ENCODE measurements at regions not wholly inside any gene's neighbourhood (a gene's known extent, or its start where the extent isn't known, plus 50 kb on each side); places are given as distances from the start of the nearest gene placed in this dataset.

DNA sequence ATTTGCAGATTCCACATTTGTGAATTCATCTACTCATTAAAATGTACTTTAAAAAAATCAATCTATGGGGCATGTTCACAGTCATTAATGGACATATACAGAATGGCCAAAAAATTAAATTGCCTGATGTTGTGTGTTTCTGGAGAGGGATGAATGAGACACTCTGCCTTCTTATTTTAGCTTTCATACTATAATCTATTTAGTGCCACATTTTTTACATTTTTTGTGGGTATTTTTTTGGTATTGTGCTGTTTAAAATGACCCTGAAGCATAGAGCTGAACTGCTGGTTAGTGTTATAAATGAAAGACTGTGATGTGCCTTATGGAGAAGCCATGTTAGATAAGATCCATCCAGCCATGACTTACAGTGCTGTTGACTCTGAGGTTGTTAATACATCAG lies 961.8 kb upstream of the LRRN3 start:
- no peak for DNase-seq

GRCh38 chr7:110130669-110131068 lies 960.3 kb upstream of the LRRN3 start:
- no peak for DNase-seq

- DNase-seq: no peak
These were observed 959.6 kb upstream of the LRRN3 start for GRCh38 chr7:110131344-110131743.

- no peak for DNase-seq
These were observed 951.9 kb upstream of the LRRN3 start for GRCh38 chr7:110139056-110139455.

DNA sequence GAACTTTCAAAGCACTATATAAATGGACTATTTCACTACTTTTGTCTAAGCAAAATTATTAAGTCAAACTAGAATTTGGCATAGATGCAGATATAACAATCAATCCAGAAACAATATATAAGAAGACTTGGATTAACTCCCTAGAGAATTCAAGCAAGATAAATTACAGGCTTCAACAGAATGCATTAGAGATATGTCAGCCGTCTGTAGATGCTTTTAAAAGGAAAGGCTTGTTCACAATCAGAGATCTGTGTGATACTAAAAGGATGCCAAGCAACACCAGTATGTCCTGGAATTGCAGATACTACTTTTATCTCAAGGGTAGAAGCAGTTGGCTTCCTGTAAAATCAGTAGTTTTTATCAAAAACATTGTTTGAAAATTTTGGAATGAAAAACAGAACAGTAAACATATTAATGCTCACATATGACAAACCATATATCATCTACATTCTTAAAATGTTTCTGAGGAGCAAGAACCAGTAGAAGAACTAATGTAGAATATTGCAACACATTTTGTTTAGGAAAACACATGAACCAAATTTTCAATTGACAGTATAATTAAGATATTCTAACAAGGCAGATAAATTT lies 947.9 kb upstream of the LRRN3 start:
- no peak for DNase-seq

DNA sequence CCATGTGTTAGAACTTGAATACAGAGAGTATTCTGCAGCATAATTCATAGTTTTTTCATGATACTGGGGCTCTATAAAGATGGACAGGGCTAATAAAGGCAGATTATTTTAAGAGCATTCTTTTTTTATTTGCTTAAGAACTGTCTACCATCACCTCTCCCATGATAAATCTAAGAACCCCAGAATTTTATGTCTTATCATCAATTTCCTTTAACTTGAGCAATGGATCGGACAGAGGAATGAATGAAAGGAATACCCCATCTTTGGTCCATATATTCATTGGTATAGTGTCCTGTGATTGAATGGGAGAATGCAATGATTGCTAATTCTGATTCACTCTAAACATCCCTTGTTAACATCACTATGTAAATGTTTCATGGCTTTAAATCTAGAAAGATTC lies 946.3 kb upstream of the LRRN3 start:
- no peak for DNase-seq

- no peak for DNase-seq
These were observed 942.9 kb upstream of the LRRN3 start for GRCh38 chr7:110148054-110148453.

- no peak for DNase-seq
These were observed 937.7 kb upstream of the LRRN3 start for GRCh38 chr7:110153222-110153621.

DNA sequence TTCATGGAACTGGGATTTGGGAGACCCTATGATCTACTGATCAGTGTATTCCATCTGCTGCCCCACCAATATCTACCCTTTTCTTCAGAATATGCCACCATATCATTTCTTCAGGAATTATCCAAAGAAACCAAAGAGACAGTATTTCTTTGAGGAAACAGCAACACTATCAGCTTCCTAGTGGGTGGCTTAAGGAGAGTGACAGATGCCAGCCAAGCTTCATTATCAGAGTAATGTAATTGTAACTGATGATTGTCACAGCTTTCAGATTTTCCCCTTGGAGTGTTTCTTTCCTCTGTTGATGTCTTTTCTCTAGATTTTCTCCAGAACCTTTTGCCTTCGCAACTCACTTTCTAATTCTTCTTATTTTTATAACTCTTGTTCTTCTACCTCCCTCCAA lies 934.4 kb upstream of the LRRN3 start:
- no peak for DNase-seq

DNA sequence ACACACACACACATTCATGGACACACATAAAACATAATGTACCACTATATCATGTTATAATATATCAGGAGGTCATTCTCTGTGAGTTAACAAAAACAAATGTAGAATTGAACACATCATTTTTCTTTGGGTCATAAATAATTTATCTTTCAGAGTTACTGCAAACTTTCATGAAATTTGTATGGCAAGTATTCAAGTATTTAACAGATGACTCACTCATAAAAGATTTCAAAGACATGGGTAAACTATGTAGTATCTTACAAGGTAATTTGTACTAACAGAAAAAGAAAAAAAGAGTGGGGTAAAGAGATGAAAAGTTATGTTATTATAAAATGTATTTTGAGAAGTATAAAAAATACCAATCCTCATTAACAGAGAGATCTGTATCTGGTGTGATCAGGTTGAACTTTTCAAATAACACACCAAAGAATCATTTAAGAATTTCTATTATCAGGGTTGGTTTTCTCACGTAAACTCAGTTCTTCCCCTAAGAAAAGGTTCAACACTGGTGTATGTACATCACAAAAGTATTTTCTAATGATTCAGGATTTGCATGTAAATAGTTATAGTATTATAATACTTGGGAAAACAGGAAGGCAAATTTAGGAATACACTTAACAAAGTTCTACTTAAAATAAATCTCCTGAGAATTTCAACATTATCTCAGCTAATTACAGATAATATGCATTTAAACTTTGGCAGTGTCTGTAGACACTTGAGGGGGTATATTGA lies 933.1 kb upstream of the LRRN3 start:
- DNase-seq: no peak

- no peak for DNase-seq
These were observed 922.9 kb upstream of the LRRN3 start for GRCh38 chr7:110168010-110168409.

GRCh38 chr7:110170841-110171240 lies 920.1 kb upstream of the LRRN3 start:
- DNase-seq: no peak

DNA sequence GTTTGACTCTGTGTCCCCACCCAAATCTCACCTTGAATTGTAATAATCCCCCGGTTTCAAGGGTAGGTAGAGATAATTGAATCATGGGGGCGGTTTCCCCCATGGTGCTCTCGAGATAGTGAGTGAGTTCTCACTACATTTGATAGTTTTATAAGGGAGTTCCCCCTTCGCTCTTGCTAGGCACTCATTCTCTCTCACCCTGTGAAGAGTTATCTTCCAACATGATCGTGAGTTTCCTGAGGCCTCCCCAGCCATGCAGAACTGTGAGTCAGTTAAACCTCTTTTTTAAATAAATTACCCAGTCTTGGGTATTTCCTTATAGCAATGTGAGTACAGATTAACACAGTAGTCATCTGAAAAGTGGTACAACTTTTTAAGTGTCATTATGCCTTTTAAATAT lies 913.5 kb upstream of the LRRN3 start:
- no peak for DNase-seq

DNA sequence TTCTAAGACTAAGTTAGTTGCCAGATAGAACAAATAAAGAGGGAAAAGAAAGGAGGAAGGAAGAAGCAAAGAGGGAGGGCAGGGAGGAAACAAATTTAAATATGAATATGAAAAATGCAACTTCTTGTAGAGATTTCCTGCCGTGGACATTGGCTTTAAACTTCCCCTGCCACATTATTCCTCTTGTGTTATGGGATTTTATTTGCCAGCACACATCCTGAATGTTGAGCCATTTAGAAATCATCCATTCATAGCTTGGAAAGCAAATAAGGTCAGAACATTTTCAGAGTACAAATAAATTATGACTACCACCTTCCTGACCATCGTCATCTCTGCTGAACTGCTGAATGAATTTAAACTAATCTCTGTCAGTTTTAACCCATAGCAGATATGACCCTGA lies 911.9 kb upstream of the LRRN3 start:
- DNase-seq: no peak

DNA sequence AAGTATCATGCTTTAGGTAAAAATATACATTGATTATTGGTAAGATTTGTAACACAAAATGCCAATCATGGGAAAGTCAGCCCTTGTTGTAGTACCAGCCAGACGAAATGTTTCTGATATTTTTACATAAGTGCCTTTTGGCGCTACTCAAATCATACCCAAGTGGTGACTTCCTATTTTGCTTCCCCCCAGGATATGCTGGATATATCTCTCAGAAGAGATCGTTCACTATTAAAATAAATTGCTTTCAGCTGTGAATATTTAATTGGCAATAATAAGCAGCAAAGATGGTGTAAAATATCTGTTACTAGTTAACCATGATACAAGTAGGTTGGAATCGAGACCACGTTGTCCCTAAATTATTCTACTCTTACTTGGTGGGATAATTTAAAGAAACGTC lies 909.2 kb upstream of the LRRN3 start:
- no peak for DNase-seq

DNA sequence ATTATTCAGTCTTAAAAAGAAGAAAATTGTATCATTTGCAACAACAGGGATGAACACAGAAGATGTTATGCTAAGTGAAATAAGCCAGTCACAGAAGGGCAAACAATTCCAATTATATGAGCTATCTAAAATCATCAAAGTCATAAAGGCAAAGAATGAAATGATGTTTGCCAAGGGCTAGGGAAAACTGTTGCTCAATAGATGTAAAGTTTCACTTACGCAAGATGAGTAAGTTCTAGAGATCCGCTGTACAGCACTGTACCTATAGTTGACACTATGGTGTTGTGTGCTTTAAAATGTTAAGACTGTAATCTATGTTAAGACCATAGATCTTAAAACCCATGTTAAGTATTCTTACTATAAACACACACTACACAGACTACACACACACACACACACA lies 904.6 kb upstream of the LRRN3 start:
- no peak for DNase-seq

DNA sequence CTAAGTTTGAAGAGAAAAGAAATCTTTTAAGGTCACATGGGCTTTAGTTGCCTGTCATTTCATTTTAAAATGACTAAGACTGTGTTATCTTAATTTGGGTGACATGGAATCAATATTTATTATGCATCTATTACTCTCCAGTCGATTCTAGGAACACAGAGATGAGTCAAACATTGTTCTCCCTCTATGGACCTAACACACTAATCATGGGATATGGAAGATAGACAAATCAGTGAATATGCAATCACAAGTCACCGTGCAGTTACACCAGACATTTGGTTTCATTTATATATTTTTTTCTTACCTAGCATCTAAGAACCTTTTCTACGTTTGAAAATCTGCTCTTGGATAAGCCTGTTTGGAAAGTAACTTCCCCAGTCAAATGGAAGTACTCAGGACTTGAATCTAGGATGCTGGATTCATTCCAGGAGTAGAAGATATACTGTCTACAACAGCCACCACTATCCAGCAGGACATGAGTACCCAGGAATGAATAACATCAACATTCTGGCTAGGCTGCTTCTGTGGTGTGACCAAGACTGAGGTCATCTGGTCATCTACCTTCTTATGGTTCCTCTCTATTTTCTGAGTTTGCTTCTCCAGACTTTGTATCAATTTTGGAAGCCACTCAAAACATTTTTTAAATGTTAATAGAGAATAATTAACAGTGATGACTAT lies 902.9 kb upstream of the LRRN3 start:
- DNase-seq: no peak

DNA sequence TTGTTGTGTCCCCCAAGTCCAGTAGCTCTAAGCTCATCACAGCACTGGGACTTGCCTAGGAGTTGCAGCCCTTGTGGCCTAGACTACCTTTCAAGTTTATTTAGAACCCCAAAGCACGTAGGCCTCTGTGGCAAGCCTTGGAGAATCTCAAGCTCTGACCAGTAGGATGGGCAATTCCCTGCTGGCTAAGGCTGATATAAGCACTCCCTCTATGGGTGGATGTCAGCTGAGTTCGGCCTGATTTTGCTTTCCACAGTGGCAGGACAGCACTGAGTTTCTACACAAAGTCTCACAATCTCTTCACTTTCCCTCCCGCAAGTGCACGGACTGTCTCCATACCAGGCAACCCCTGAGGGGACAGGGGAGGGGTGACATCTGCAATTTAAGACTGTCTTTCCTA lies 886.4 kb upstream of the LRRN3 start:
- DNase-seq: no peak

- DNase-seq: no peak
These were observed 885.0 kb upstream of the LRRN3 start for GRCh38 chr7:110205899-110206298.

- DNase-seq: no peak
These were observed 881.0 kb upstream of the LRRN3 start for GRCh38 chr7:110209884-110210283.

GRCh38 chr7:110210941-110211608 lies 879.9 kb upstream of the LRRN3 start:
- DNase-seq: no peak

DNA sequence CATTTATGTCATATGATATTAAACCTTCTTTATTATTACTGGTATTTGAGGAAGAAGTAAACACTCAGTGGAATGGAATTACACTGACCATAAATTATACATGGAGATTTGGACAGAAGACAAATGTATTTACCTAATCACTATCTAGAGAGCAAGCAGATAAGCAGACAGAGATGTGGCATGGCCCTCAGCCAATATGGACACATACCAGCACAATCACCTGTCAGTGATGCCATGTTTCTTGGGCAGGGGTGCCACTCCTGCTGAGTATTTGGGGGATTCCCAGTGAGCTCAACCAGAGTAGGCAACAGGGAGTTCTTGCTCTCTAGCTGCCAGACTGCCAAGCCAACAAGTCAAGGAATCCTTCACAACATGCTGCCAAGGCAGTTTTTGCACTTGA lies 866.3 kb upstream of the LRRN3 start:
- DNase-seq: no peak

- DNase-seq: no peak
These were observed 844.8 kb upstream of the LRRN3 start for GRCh38 chr7:110246118-110246517.

All from amygdala (tissue), 56 donors.